B cell (primary cell): ENCODE measurements at regions not wholly inside any gene's neighbourhood (a gene's known extent, or its start where the extent isn't known, plus 50 kb on each side); places are given as distances from the start of the nearest gene placed in this dataset.

ENCODE experiments used
- ATAC-seq: fragments of 200-7000 bp; cut with Tn5 transposase; one replicate; pipeline ENCODE4 v1.10.0; 2021; ENCODE audit warnings: low read depth, mild to moderate bottlenecking, moderate number of reproducible peaks, moderate library complexity
- CTCF ChIA-PET: fragments of 350-600 bp; sonication (Branson Sonifier 250); formaldehyde crosslinking; loops from one replicate; lab custom pipeline; 2021; ENCODE audit warnings: antibody characterized with exemption, inconsistent platforms; lab: Charles Lee
- POLR2A ChIA-PET: fragments of 350-600 bp; sonication (Branson Sonifier 250); formaldehyde crosslinking; loops from one replicate; lab custom pipeline; 2021; ENCODE audit warnings: antibody characterized with exemption; lab: Charles Lee
- DNase-seq: peaks from one replicate; pipeline ENCODE4 v3.0.0; 2013
- H2AFZ ChIP-seq: 2 replicates; pipeline ENCODE4 v1.6.1; 2012; ENCODE audit warnings: mild to moderate bottlenecking, low read depth, low read length; ENCODE audit not compliant: insufficient read depth, poor library complexity, severe bottlenecking
- H3K27ac ChIP-seq, 2 donors: 1 replicate in 1 of 2; 2 replicates in 1 of 2; pipeline ENCODE4 v1.5.1; 2012 to 2013; ENCODE audit warnings: low read length in 2 of 2, mild to moderate bottlenecking in 2 of 2, moderate library complexity in 1 of 2
- H3K27me3 ChIP-seq, 4 experiments: fragments of 200-600 bp in 1 of 4; sonication (generic) in 1 of 4; replicated peaks in 1 of 4; 1 replicate in 2 of 4; 2 replicates in 2 of 4; pipeline versions ENCODE4 v1.6.1 to v1.7.0; 2013 to 2016; ENCODE audit warnings: low read length in 3 of 4, mild to moderate bottlenecking in 2 of 4, mixed read lengths in 1 of 4, moderate library complexity in 1 of 4; ENCODE audit not compliant: insufficient read depth in 4 of 4, control insufficient read depth in 3 of 4; ENCODE audit errors: control extremely low read depth in 1 of 4
- H3K36me3 ChIP-seq, 2 experiments: replicated peaks in 1 of 2; 1 replicate in 1 of 2; 2 replicates in 1 of 2; pipeline versions ENCODE4 v1.6.1 to v1.7.1; 2013; ENCODE audit warnings: low read length in 1 of 2; ENCODE audit not compliant: insufficient read depth in 2 of 2, control insufficient read depth in 1 of 2; ENCODE audit errors: control extremely low read depth in 1 of 2, extremely low read depth in 1 of 2
- H3K4me1 ChIP-seq, 2 donors: fragments of 200-600 bp in 1 of 2; sonication (generic) in 1 of 2; 1 replicate in 1 of 2; 2 replicates in 1 of 2; pipeline versions ENCODE4 v1.5.1 to v1.6.1; 2013 to 2017; ENCODE audit warnings: low read length in 2 of 2; ENCODE audit not compliant: control insufficient read depth in 2 of 2, insufficient read depth in 2 of 2
- H3K4me2 ChIP-seq: replicated peaks from 2 replicates; pipeline ENCODE3; 2012; ENCODE audit warnings: mild to moderate bottlenecking, low read depth, low read length; ENCODE audit not compliant: poor library complexity, severe bottlenecking
- H3K4me3 ChIP-seq, 5 experiments: fragments of 200-600 bp in 1 of 5; sonication (generic) in 1 of 5; 1 replicate in 3 of 5; 2 replicates in 2 of 5; pipeline versions ENCODE4 v1.5.1 to v1.7.0; 2011 to 2016; ENCODE audit warnings: low read length in 4 of 5, mild to moderate bottlenecking in 4 of 5, low read depth in 2 of 5, control low read depth in 1 of 5, moderate library complexity in 1 of 5; ENCODE audit not compliant: insufficient read depth in 1 of 5; ENCODE audit errors: control extremely low read depth in 1 of 5, extremely low read depth in 1 of 5
- H3K79me2 ChIP-seq: fragments of 200-600 bp; sonication (generic); one replicate; pipeline ENCODE4 v1.6.0; 2016; ENCODE audit warnings: low read length; ENCODE audit not compliant: control insufficient read depth, insufficient read depth
- H3K9ac ChIP-seq: fragments of 200-600 bp; sonication (generic); 2 replicates; pipeline ENCODE4 v1.6.1; 2017; ENCODE audit warnings: mild to moderate bottlenecking, low read length, moderate library complexity
- H3K9me3 ChIP-seq, 3 donors: one replicate each; pipeline versions ENCODE4 v1.6.1 to v1.7.1; 2013; ENCODE audit warnings: low read length in 2 of 3; ENCODE audit not compliant: control insufficient read depth in 2 of 3, insufficient read depth in 1 of 3; ENCODE audit errors: control extremely low read depth in 1 of 3
- H4K20me1 ChIP-seq: 2 replicates; pipeline ENCODE4 v1.6.0; 2012; ENCODE audit warnings: mild to moderate bottlenecking, low read length; ENCODE audit not compliant: insufficient read depth, control insufficient read depth, poor library complexity, severe bottlenecking
- H3K27ac Mint-ChIP-seq: one replicate; pipeline ENCODE4 v1.8.0; 2021; ENCODE audit warnings: mixed read lengths
- H3K27me3 Mint-ChIP-seq: one replicate; pipeline ENCODE4 v1.8.0; 2021; ENCODE audit warnings: mixed read lengths
- H3K4me1 Mint-ChIP-seq: one replicate; pipeline ENCODE4 v1.8.0; 2021; ENCODE audit warnings: mixed read lengths
- H3K4me3 Mint-ChIP-seq: one replicate; pipeline ENCODE4 v1.8.0; 2021; ENCODE audit warnings: mixed read lengths
- H3K9me3 Mint-ChIP-seq: one replicate; pipeline ENCODE4 v1.8.0; 2022; ENCODE audit warnings: mixed read lengths; ENCODE audit not compliant: insufficient read depth
- EZH2 ChIP-seq: IDR thresholded peaks from 2 replicates; pipeline ENCODE4 v1.6.1; 2012; ENCODE audit warnings: borderline replicate concordance, low read depth, mild to moderate bottlenecking, moderate library complexity, low read length; ENCODE audit not compliant: insufficient read depth, poor library complexity, severe bottlenecking
- WGBS: methylation state at CpG from one replicate; pipeline ENCODE4 v1.1.5; 2013; ENCODE audit warnings: missing lambda C conversion rate; ENCODE audit not compliant: insufficient coverage; 5-methylcytosine and 5-hydroxymethylcytosine counted together
- intact Hi-C: fragments of 100-400 bp; cut with micrococcal nuclease; formaldehyde crosslinking; loops from one replicate; pipeline ENCODE4 v1.10.0; 2022
- TF ChIP-seq, protein P1 (sequence below): fragments of 200-600 bp; IDR thresholded peaks from one replicate; pipeline ENCODE4 v1.8.0; 2022; ENCODE audit warnings: antibody characterized with exemption, mild to moderate bottlenecking

DNA sequence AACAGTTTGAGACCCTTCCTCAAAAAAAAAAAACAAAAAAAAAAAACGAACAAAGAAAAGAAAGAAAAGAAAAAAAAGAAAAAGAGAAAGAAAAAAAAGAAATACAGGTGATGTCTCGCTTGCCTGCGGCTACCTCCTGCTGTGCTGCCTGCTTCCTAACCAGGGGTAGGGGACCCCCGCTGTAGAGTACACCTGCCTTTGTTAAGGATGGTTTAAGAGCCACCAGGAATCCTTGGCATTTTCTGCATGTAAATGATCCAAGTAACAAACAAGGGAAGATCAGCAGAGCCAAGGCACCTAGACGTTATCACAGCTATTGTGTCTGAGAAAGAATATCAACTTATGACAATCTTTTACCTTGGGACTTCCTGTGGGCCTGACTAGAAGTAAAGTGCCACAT lies 856.8 kb upstream of the GCFC2 start:
- DNase-seq, result no peak
- no peaks in the 10 kb centered on the region for H3K27me3 ChIP-seq
- no peak overlapping the region for H3K27ac ChIP-seq
- no peak overlapping the region for H3K4me2 ChIP-seq
- Mint-ChIP-seq H3K27ac (no peak overlapping the region), H3K4me1 (no peaks in the 10 kb centered on the region), H3K27me3 (no peaks in the 10 kb centered on the region), H3K4me3 (no peak overlapping the region), H3K9me3 (no peaks in the 10 kb centered on the region)
- ATAC-seq, result no peak
- no peaks in the 10 kb centered on the region for H3K79me2 ChIP-seq
- TF ChIP-seq EZH2, result no peak
- TF ChIP-seq, protein P1, sequence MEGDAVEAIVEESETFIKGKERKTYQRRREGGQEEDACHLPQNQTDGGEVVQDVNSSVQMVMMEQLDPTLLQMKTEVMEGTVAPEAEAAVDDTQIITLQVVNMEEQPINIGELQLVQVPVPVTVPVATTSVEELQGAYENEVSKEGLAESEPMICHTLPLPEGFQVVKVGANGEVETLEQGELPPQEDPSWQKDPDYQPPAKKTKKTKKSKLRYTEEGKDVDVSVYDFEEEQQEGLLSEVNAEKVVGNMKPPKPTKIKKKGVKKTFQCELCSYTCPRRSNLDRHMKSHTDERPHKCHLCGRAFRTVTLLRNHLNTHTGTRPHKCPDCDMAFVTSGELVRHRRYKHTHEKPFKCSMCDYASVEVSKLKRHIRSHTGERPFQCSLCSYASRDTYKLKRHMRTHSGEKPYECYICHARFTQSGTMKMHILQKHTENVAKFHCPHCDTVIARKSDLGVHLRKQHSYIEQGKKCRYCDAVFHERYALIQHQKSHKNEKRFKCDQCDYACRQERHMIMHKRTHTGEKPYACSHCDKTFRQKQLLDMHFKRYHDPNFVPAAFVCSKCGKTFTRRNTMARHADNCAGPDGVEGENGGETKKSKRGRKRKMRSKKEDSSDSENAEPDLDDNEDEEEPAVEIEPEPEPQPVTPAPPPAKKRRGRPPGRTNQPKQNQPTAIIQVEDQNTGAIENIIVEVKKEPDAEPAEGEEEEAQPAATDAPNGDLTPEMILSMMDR, result no peak
- intact Hi-C loops, result no loop called here
- 100% methylated on average over 3 of the region's 5 CpGs for WGBS
- no peak overlapping the region for H2AFZ ChIP-seq
- POLR2A ChIA-PET, result no interaction called here
- CTCF ChIA-PET, result no interaction called here
- H3K36me3 ChIP-seq, result no peaks in the 10 kb centered on the region
- H4K20me1 ChIP-seq, result no peaks in the 10 kb centered on the region
- H3K9me3 ChIP-seq, result peaks cover 0 to 6% (median 0%) of the 10 kb centered on the region in 3 donors
- H3K4me1 ChIP-seq, result no peaks in the 10 kb centered on the region
- no peak overlapping the region for H3K9ac ChIP-seq
- H3K4me3 ChIP-seq, result no peak overlapping the region

DNA sequence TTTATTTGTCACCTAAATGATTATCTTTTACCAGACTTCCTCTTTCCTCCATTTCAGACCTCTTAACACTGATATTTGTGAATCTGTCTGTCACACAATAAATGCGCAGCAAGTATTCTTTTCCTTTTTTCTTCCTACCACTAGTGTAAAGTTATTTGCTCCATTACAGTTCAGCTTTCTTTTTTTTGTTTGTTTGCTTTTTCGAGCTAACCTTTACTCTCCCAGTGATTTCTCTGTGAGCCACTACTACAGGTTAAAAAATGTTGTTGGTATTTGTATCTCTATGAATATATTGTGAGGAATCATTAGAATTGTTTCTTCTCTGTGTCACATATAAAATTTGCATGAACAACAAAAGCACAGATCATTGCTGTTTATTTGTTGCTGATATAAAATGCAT lies 854.0 kb upstream of the GCFC2 start:
- no peaks in the 10 kb centered on the region for H3K27me3 Mint-ChIP-seq
- no CpG with 5 or more reads among the region's 2 CpGs for WGBS
- H3K27me3 ChIP-seq, result no peaks in the 10 kb centered on the region
- H3K4me3 ChIP-seq, result no peak overlapping the region
- H2AFZ ChIP-seq, result no peak overlapping the region
- no peak overlapping the region for H3K27ac ChIP-seq
- no peak overlapping the region for H3K9ac ChIP-seq
- CTCF ChIA-PET, result no interaction called here
- H3K9me3 ChIP-seq, result peaks cover 0 to 6% (median 0%) of the 10 kb centered on the region in 3 donors
- POLR2A ChIA-PET, result no interaction called here
- H3K36me3 ChIP-seq, result no peaks in the 10 kb centered on the region
- no peak for ATAC-seq
- H3K79me2 ChIP-seq, result no peaks in the 10 kb centered on the region
- no peak for DNase-seq
- TF ChIP-seq, protein P1, result no peak
- no peak for TF ChIP-seq EZH2
- intact Hi-C loops, result no loop called here
- no peaks in the 10 kb centered on the region for H4K20me1 ChIP-seq
- no peak overlapping the region for H3K4me2 ChIP-seq
- no peak overlapping the region for H3K27ac Mint-ChIP-seq
- H3K4me1 Mint-ChIP-seq, result no peaks in the 10 kb centered on the region
- H3K4me3 Mint-ChIP-seq, result no peak overlapping the region
- no peaks in the 10 kb centered on the region for H3K4me1 ChIP-seq
- no peaks in the 10 kb centered on the region for H3K9me3 Mint-ChIP-seq
